SK-N-SH (cell line): ENCODE measurements at regions not wholly inside any gene's neighbourhood (a gene's known extent, or its start where the extent isn't known, plus 50 kb on each side); places are given as distances from the start of the nearest gene placed in this dataset.

Source experiments
- CTCF ChIA-PET: fragments of 300-600, 350-600 bp; formaldehyde crosslinking; extraction: SDS; loops from one replicate; lab custom pipeline; 2021; lab: Yijun Ruan, JAX
- POLR2A ChIA-PET: fragments of 350-600 bp; sonication (Branson Sonifier 250); formaldehyde crosslinking; extraction: SDS; loops from one replicate; lab custom pipeline; 2020; ENCODE audit warnings: antibody characterized with exemption, inconsistent platforms; lab: Yijun Ruan, JAX
- DNase-seq: peaks from one replicate; pipeline ENCODE4 v3.0.0; 2012
- H2AFZ ChIP-seq: fragments of 200-600 bp; sonication (generic); 2 replicates; pipeline ENCODE4 v1.8.1; 2016; ENCODE audit warnings: antibody characterized with exemption, mild to moderate bottlenecking, low read depth
- H3F3A ChIP-seq: fragments of 200-600 bp; sonication (generic); replicated peaks from 2 replicates; pipeline ENCODE3; 2016; ENCODE audit warnings: antibody characterized with exemption, mild to moderate bottlenecking; ENCODE audit not compliant: insufficient read depth
- H3K27ac ChIP-seq, 2 experiments: fragments of 200-500 bp in 1 of 2; fragments of 200-600 bp in 1 of 2; sonication (Bioruptor generic) in 1 of 2; sonication (generic), shearing (Covaris generic) in 1 of 2; 2 replicates each; pipeline versions ENCODE4 v1.5.1 to v1.6.1; 2014 to 2016; ENCODE audit warnings: low read depth in 2 of 2, inconsistent platforms in 1 of 2, low read length in 1 of 2, mild to moderate bottlenecking in 1 of 2, mixed read lengths in 1 of 2
- H3K27me3 ChIP-seq: fragments of 200-600 bp; sonication (generic), shearing (Covaris generic); 2 replicates; pipeline ENCODE4 v1.6.1; 2016; ENCODE audit warnings: mixed run types; ENCODE audit not compliant: insufficient read depth
- H3K36me3 ChIP-seq, 2 experiments: fragments of 200-500 bp in 1 of 2; fragments of 200-600 bp in 1 of 2; sonication (Bioruptor generic) in 1 of 2; sonication (generic) in 1 of 2; replicated peaks in 1 of 2; 2 replicates each; pipeline versions ENCODE3 to v1.5.1; 2014 to 2016; ENCODE audit warnings: low read length in 1 of 2, mild to moderate bottlenecking in 1 of 2; ENCODE audit not compliant: insufficient read depth in 2 of 2, control insufficient read depth in 1 of 2
- H3K4me1 ChIP-seq, 2 experiments: fragments of 200-500 bp in 1 of 2; fragments of 200-600 bp in 1 of 2; sonication (Bioruptor generic) in 1 of 2; sonication (generic), shearing (Covaris generic) in 1 of 2; 2 replicates each; pipeline versions ENCODE4 v1.5.1 to v1.6.1; 2014 to 2016; ENCODE audit warnings: low read depth in 1 of 2, low read length in 1 of 2, mixed run types in 1 of 2; ENCODE audit not compliant: insufficient read depth in 2 of 2, control insufficient read depth in 1 of 2
- H3K4me2 ChIP-seq: fragments of 200-600 bp; sonication (generic), shearing (Covaris generic); 2 replicates; pipeline ENCODE4 v1.6.1; 2017; ENCODE audit warnings: mixed run types
- H3K4me3 ChIP-seq, 2 experiments: fragments of 200-500 bp in 1 of 2; fragments of 200-600 bp in 1 of 2; sonication (Bioruptor generic) in 1 of 2; sonication (generic), shearing (Covaris generic) in 1 of 2; 2 replicates each; pipeline versions ENCODE4 v1.5.1 to v1.8.1; 2014 to 2016; ENCODE audit warnings: low read depth in 2 of 2, inconsistent platforms in 1 of 2, low read length in 1 of 2, mild to moderate bottlenecking in 1 of 2, mixed read lengths in 1 of 2, moderate library complexity in 1 of 2
- H3K79me2 ChIP-seq: fragments of 200-600 bp; sonication (generic); 2 replicates; pipeline ENCODE4 v1.8.1; 2017; ENCODE audit warnings: mild to moderate bottlenecking; ENCODE audit not compliant: insufficient read depth
- H3K9ac ChIP-seq: fragments of 200-600 bp; sonication (generic); 2 replicates; pipeline ENCODE4 v1.6.1; 2017; ENCODE audit warnings: mixed run types
- H3K9me2 ChIP-seq: fragments of 200-600 bp; sonication (generic); 2 replicates; pipeline ENCODE4 v1.6.1; 2017; ENCODE audit warnings: mixed run types
- H3K9me3 ChIP-seq: fragments of 200-600 bp; sonication (generic); 2 replicates; pipeline ENCODE4 v1.6.1; 2017; ENCODE audit warnings: mixed run types, mild to moderate bottlenecking, moderate library complexity
- H4K20me1 ChIP-seq: fragments of 200-600 bp; sonication (generic); 2 replicates; pipeline ENCODE4 v1.6.1; 2017; ENCODE audit warnings: mild to moderate bottlenecking, mixed run types; ENCODE audit not compliant: insufficient read depth
- EZH2phosphoT487 ChIP-seq: fragments of 200-600 bp; sonication (generic); IDR thresholded peaks from 2 replicates; pipeline ENCODE4 v1.6.1; 2017; ENCODE audit warnings: low read depth, mixed run types, mild to moderate bottlenecking, antibody characterized with exemption, moderate library complexity, borderline replicate concordance
- FOSL2 ChIP-seq: IDR thresholded peaks from 2 replicates; pipeline ENCODE4 v1.4.0; 2012; ENCODE audit warnings: low read depth, mild to moderate bottlenecking, moderate library complexity, borderline replicate concordance
- FOXM1 ChIP-seq: IDR thresholded peaks from 2 replicates; pipeline ENCODE4 v1.4.0; 2012; ENCODE audit warnings: low read depth, mild to moderate bottlenecking
- GATA2 ChIP-seq: sonication (generic); formaldehyde crosslinking; IDR thresholded peaks from 2 replicates; pipeline ENCODE4 v1.5.0; 2020; ENCODE audit warnings: mild to moderate bottlenecking, missing genetic modification reagents
- NFIC ChIP-seq: IDR thresholded peaks from 2 replicates; pipeline ENCODE4 v1.4.0; 2012; ENCODE audit warnings: borderline replicate concordance
- POLR2AphosphoS5 ChIP-seq: IDR thresholded peaks from 2 replicates; pipeline ENCODE4 v1.6.1; 2012; ENCODE audit warnings: low read depth, low read length
- RAD21 ChIP-seq: IDR thresholded peaks from 2 replicates; pipeline ENCODE4 v1.6.1; 2012; ENCODE audit warnings: mild to moderate bottlenecking, low read length
- RCOR1 ChIP-seq: fragments of 150-350 bp; IDR thresholded peaks from 2 replicates; pipeline ENCODE4 v1.6.1; 2017; ENCODE audit warnings: antibody characterized with exemption, low read length
- SIN3A ChIP-seq: IDR thresholded peaks from 2 replicates; pipeline ENCODE4 v1.6.1; 2012; ENCODE audit warnings: low read depth, mild to moderate bottlenecking, low read length, moderate library complexity, borderline replicate concordance
- SMC3 ChIP-seq: IDR thresholded peaks from 2 replicates; pipeline ENCODE4 v1.6.1; 2012; ENCODE audit warnings: low read depth, low read length, improper control_type of control experiment
- TAF1 ChIP-seq: IDR thresholded peaks from 2 replicates; pipeline ENCODE4 v1.6.1; 2012; ENCODE audit warnings: low read depth, mild to moderate bottlenecking, low read length, moderate library complexity, borderline replicate concordance
- TEAD4 ChIP-seq: IDR thresholded peaks from 2 replicates; pipeline ENCODE4 v1.4.0; 2012; ENCODE audit warnings: mild to moderate bottlenecking, borderline replicate concordance; ENCODE audit not compliant: insufficient read depth
- WGBS: methylation state at CpG from one replicate; pipeline ENCODE4 v1.1.6; 2017; ENCODE audit warnings: low lambda C conversion rate; 5-methylcytosine and 5-hydroxymethylcytosine counted together
- TF ChIP-seq, protein P1 (sequence below): fragments of 150-350 bp; IDR thresholded peaks from 2 replicates; pipeline ENCODE4 v1.6.1; 2017; ENCODE audit warnings: antibody characterized with exemption, low read length, low read depth, borderline replicate concordance
- TF ChIP-seq, protein P2 (sequence below): IDR thresholded peaks from 2 replicates; pipeline ENCODE4 v1.4.0; 2012; ENCODE audit warnings: low read depth, borderline replicate concordance
- TF ChIP-seq, protein P3 (sequence below): IDR thresholded peaks from 2 replicates; pipeline ENCODE4 v1.4.0; 2012; ENCODE audit warnings: low read depth, borderline replicate concordance
- TF ChIP-seq, protein P4 (sequence below): IDR thresholded peaks from 2 replicates; pipeline ENCODE4; 2012
- TF ChIP-seq, protein P5 (sequence below): IDR thresholded peaks from 2 replicates; pipeline ENCODE4 v1.4.0; 2012; ENCODE audit warnings: low read depth

DNA sequence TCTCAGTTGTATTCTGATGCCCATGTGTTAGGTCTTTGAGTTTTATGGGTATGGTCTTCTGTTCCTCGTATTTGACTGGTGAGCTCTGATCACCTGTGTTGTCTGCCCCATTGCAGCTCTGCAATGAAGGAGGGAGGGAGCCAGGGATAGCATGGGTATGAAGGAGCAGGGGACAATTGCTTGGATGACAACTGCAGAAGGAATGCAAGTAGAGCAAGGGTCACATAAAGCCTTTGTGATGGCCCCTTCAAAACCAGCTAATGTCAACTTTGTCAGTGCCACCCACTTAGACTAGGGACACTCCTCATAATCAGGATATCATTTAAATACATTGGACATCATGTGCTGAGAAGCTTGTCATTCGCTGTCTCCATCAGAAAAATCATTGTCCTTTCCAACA lies 152.7 kb upstream of the MAF start:
- Histone ChIP-seq H4K20me1 (no peaks in the 10 kb centered on the region), H3K9ac (no peak overlapping the region), H2AFZ (no peak overlapping the region), H3K9me3 (no peaks in the 10 kb centered on the region), H3K4me2 (no peak overlapping the region), H3K36me3 (no peaks in the 10 kb centered on the region), H3K9me2 (no peaks in the 10 kb centered on the region), H3F3A (no peaks in the 10 kb centered on the region), H3K4me1 (no peaks in the 10 kb centered on the region; a peak in 1 of 4 replicates), H3K79me2 (no peaks in the 10 kb centered on the region), H3K4me3 (no peak overlapping the region), H3K27ac (no peak overlapping the region), H3K27me3 (no peaks in the 10 kb centered on the region)
- 22% methylated on average over 2 of the region's 2 CpGs for WGBS
- no peak for DNase-seq
- TF ChIP-seq FOSL2, result no peak
- no peak for TF ChIP-seq NFIC
- TF ChIP-seq SIN3A, result no peak
- no peak for TF ChIP-seq SMC3
- TF ChIP-seq, protein P1, sequence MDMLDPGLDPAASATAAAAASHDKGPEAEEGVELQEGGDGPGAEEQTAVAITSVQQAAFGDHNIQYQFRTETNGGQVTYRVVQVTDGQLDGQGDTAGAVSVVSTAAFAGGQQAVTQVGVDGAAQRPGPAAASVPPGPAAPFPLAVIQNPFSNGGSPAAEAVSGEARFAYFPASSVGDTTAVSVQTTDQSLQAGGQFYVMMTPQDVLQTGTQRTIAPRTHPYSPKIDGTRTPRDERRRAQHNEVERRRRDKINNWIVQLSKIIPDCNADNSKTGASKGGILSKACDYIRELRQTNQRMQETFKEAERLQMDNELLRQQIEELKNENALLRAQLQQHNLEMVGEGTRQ, result no peak
- TF ChIP-seq, protein P2, sequence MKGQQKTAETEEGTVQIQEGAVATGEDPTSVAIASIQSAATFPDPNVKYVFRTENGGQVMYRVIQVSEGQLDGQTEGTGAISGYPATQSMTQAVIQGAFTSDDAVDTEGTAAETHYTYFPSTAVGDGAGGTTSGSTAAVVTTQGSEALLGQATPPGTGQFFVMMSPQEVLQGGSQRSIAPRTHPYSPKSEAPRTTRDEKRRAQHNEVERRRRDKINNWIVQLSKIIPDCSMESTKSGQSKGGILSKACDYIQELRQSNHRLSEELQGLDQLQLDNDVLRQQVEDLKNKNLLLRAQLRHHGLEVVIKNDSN, result no peak
- TF ChIP-seq TAF1, result no peak
- TF ChIP-seq RAD21, result no peak
- no peak for TF ChIP-seq EZH2phosphoT487
- TF ChIP-seq, protein P3, sequence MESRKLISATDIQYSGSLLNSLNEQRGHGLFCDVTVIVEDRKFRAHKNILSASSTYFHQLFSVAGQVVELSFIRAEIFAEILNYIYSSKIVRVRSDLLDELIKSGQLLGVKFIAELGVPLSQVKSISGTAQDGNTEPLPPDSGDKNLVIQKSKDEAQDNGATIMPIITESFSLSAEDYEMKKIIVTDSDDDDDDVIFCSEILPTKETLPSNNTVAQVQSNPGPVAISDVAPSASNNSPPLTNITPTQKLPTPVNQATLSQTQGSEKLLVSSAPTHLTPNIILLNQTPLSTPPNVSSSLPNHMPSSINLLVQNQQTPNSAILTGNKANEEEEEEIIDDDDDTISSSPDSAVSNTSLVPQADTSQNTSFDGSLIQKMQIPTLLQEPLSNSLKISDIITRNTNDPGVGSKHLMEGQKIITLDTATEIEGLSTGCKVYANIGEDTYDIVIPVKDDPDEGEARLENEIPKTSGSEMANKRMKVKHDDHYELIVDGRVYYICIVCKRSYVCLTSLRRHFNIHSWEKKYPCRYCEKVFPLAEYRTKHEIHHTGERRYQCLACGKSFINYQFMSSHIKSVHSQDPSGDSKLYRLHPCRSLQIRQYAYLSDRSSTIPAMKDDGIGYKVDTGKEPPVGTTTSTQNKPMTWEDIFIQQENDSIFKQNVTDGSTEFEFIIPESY, result no peak
- no peak for TF ChIP-seq POLR2AphosphoS5
- TF ChIP-seq GATA2 (CRISPR knock-in tag), result no peak
- TF ChIP-seq, protein P4, sequence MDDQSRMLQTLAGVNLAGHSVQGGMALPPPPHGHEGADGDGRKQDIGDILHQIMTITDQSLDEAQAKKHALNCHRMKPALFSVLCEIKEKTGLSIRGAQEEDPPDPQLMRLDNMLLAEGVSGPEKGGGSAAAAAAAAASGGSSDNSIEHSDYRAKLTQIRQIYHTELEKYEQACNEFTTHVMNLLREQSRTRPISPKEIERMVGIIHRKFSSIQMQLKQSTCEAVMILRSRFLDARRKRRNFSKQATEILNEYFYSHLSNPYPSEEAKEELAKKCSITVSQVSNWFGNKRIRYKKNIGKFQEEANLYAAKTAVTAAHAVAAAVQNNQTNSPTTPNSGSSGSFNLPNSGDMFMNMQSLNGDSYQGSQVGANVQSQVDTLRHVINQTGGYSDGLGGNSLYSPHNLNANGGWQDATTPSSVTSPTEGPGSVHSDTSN, result no peak
- ChIA-PET CTCF (interaction anchor here (1.5 kb wide), 1 partner anchor 17 kb away, joined by 3 read pairs; no protein-coding TSS in a partner anchor), POLR2A (no interaction called here)

DNA sequence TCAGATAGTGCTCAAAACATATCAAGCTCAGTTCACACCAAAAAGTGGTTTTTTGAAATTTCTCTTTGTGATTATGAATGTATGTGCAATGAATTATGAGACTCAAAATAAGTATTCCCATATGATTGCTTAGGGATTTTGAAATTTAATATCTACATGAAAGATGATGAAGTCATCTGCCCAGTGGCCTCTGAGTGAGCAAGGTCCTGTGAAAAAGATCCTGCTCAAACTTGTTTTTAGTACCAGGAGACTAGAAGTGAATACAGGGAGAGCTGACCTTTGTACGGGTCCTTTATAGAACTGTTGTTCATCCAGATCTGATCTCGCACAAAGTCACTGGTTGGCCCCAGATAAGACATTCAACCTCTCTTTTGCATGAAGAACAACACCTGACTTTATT lies 151.9 kb upstream of the MAF start:
- Histone ChIP-seq H3K27ac (no peak overlapping the region), H2AFZ (no peak overlapping the region), H3K9me2 (no peaks in the 10 kb centered on the region), H3K27me3 (no peaks in the 10 kb centered on the region), H3K9ac (no peak overlapping the region), H3F3A (no peaks in the 10 kb centered on the region), H3K4me1 (no peaks in the 10 kb centered on the region; a peak in 1 of 4 replicates), H3K36me3 (no peaks in the 10 kb centered on the region), H3K9me3 (no peaks in the 10 kb centered on the region), H3K79me2 (no peaks in the 10 kb centered on the region), H3K4me3 (no peak overlapping the region), H4K20me1 (no peaks in the 10 kb centered on the region), H3K4me2 (no peak overlapping the region)
- no peak for DNase-seq
- CTCF ChIA-PET, result interaction anchor here (0.6 kb wide), 1 partner anchor 1207 kb away, joined by 3 read pairs; no protein-coding TSS in a partner anchor
- TF ChIP-seq RAD21 (no peak), SIN3A (no peak), RCOR1 (no peak), TEAD4 (no peak), SMC3 (no peak), FOXM1 (no peak)
- TF ChIP-seq, protein P3, result no peak
- TF ChIP-seq, protein P5, sequence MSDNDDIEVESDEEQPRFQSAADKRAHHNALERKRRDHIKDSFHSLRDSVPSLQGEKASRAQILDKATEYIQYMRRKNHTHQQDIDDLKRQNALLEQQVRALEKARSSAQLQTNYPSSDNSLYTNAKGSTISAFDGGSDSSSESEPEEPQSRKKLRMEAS, result no peak
- TF ChIP-seq, protein P4, result no peak
- POLR2A ChIA-PET, result no interaction called here
- WGBS, result 41% methylated on average over 2 of the region's 2 CpGs
